SIG-M5 (cell line): ENCODE measurements at regions not wholly inside any gene's neighbourhood (a gene's known extent, or its start where the extent isn't known, plus 50 kb on each side); places are given as distances from the start of the nearest gene placed in this dataset.
"Not testable (repeated sequence)": the region's sequence is repeated elsewhere in the genome, so short reads cannot be mapped to it uniquely, and the experiment has no call there.

ENCODE experiments used
- DNase-seq: peaks from one replicate; lab custom pipeline; 2025; lab: John Stamatoyannopoulos, UW

GRCh38 chr7:16266470-16266869 lies 154.9 kb downstream of the CRPPA start:
- not testable (repeated sequence) for DNase-seq

GRCh38 chr7:16265863-16266458 lies 155.4 kb downstream of the CRPPA start:
- DNase-seq, result no peak

- no peak for DNase-seq
These were observed 156.2 kb downstream of the CRPPA start for GRCh38 chr7:16264823-16265804.

GRCh38 chr7:16264036-16264819 lies 157.1 kb downstream of the CRPPA start:
- DNase-seq, result no peak

- DNase-seq, result not testable (repeated sequence)
These were observed 158.0 kb downstream of the CRPPA start for GRCh38 chr7:16263377-16263776.

- DNase-seq, result no peak
These were observed 159.7 kb downstream of the CRPPA start for GRCh38 chr7:16261654-16262053.

GRCh38 chr7:16261100-16261499 lies 160.2 kb downstream of the CRPPA start:
- DNase-seq, result no peak

GRCh38 chr7:16260236-16260728 lies 161.1 kb downstream of the CRPPA start:
- no peak for DNase-seq

- not testable (repeated sequence) for DNase-seq
These were observed 164.9 kb downstream of the CRPPA start for GRCh38 chr7:16256419-16256818.

- not testable (repeated sequence) for DNase-seq
These were observed 165.4 kb downstream of the CRPPA start for GRCh38 chr7:16255952-16256351.

- not testable (repeated sequence) for DNase-seq
These were observed 170.7 kb downstream of the CRPPA start for GRCh38 chr7:16250655-16251054.

GRCh38 chr7:16249204-16249603 lies 172.1 kb downstream of the CRPPA start:
- DNase-seq, result not testable (repeated sequence)

- DNase-seq, result not testable (repeated sequence)
These were observed 172.8 kb downstream of the CRPPA start for GRCh38 chr7:16248556-16248955.

- no peak for DNase-seq
These were observed 176.9 kb downstream of the CRPPA start for GRCh38 chr7:16244469-16244868.

- no peak for DNase-seq
These were observed 178.4 kb downstream of the CRPPA start for GRCh38 chr7:16242920-16243319.

- DNase-seq, result no peak
These were observed 180.3 kb downstream of the CRPPA start for GRCh38 chr7:16241017-16241416.

GRCh38 chr7:16236381-16236780 lies 185.0 kb downstream of the CRPPA start:
- no peak for DNase-seq

GRCh38 chr7:16235147-16236114 lies 185.9 kb downstream of the CRPPA start:
- no peak for DNase-seq

GRCh38 chr7:16234493-16235146 lies 186.7 kb downstream of the CRPPA start:
- DNase-seq, result no peak

GRCh38 chr7:16233517-16233916 lies 187.8 kb downstream of the CRPPA start:
- no peak for DNase-seq
